Tibial nerve (tissue), 4 donors: ENCODE measurements at regions not wholly inside any gene's neighbourhood (a gene's known extent, or its start where the extent isn't known, plus 50 kb on each side); places are given as distances from the start of the nearest gene placed in this dataset.

Experiments
- DNase-seq, 2 donors: peaks; one replicate each; pipeline ENCODE4 v3.0.0-alpha.2; 2019; ENCODE audit warnings: low spot score in 2 of 2
- H3K27ac ChIP-seq, 4 donors: fragments of 200-600 bp; sonication (generic) in 3 of 4; one replicate each; pipeline ENCODE4 v1.5.1; 2017 to 2019; ENCODE audit warnings: mild to moderate bottlenecking in 1 of 4
- H3K27me3 ChIP-seq, 2 donors: fragments of 200-600 bp; sonication (generic) in 1 of 2; one replicate each; pipeline versions ENCODE4 v1.5.1 to v1.6.0; 2017 to 2019
- H3K36me3 ChIP-seq, 3 donors: fragments of 200-600 bp; sonication (generic); one replicate each; pipeline ENCODE4 v1.5.1; 2018 to 2019
- H3K4me1 ChIP-seq, 4 donors: fragments of 200-600 bp; sonication (generic) in 3 of 4; one replicate each; pipeline ENCODE4 v1.5.1; 2017 to 2019
- H3K4me3 ChIP-seq, 4 donors: fragments of 200-600 bp; sonication (generic) in 3 of 4; one replicate each; pipeline ENCODE4 v1.5.1; 2017 to 2019; ENCODE audit warnings: mild to moderate bottlenecking in 1 of 4, moderate library complexity in 1 of 4
- H3K9me3 ChIP-seq, 4 donors: fragments of 200-600 bp; sonication (generic) in 3 of 4; one replicate each; pipeline ENCODE4 v1.5.1; 2017 to 2019
- EP300 ChIP-seq, 2 donors: sonication (generic); formaldehyde crosslinking; IDR thresholded peaks; one replicate each; pipeline ENCODE4 v1.6.1; 2017; ENCODE audit warnings: antibody characterized with exemption in 2 of 2, mild to moderate bottlenecking in 1 of 2
- POLR2A ChIP-seq, 2 donors: fragments of 450-650 bp; IDR thresholded peaks; one replicate each; pipeline ENCODE4 v1.6.1; 2017; ENCODE audit warnings: antibody characterized with exemption in 2 of 2, mild to moderate bottlenecking in 2 of 2, moderate library complexity in 2 of 2
- WGBS, 2 donors: methylation state at CpG; one replicate each; pipeline ENCODE4 v1.1.5; 2018; 5-methylcytosine and 5-hydroxymethylcytosine counted together
- TF ChIP-seq, protein P1 (sequence below), 5 experiments: fragments of 200-600 bp in 3 of 5; fragments of 450-650 bp in 2 of 5; sonication (generic) in 3 of 5; IDR thresholded peaks; one replicate each; pipeline ENCODE4 v1.5.1; 2016 to 2019; ENCODE audit warnings: antibody characterized with exemption in 5 of 5, mild to moderate bottlenecking in 3 of 5, moderate library complexity in 2 of 5

DNA sequence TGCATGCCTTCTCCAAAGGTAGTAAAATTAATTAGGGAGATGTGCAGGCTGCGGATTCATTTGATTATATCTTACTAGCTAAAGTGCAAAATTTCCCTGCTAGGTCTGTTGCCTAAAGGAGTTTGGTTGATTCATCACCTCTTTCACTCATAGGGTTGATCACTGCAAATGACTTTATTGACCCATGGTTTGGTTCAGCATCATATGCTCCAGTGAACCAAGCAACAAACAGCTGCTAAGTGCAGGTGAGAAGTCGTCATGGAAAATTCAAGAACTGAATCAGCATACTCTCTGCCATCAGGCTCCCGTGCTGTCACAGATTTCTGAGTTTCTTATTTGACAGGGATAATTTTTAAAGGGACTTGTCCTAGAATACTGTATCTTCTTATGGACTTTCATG, 571.8 kb upstream of the CDH18 start:
- no peak for TF ChIP-seq POLR2A (IDR thresholded peaks at IDR 0.05)
- TF ChIP-seq, protein P1, sequence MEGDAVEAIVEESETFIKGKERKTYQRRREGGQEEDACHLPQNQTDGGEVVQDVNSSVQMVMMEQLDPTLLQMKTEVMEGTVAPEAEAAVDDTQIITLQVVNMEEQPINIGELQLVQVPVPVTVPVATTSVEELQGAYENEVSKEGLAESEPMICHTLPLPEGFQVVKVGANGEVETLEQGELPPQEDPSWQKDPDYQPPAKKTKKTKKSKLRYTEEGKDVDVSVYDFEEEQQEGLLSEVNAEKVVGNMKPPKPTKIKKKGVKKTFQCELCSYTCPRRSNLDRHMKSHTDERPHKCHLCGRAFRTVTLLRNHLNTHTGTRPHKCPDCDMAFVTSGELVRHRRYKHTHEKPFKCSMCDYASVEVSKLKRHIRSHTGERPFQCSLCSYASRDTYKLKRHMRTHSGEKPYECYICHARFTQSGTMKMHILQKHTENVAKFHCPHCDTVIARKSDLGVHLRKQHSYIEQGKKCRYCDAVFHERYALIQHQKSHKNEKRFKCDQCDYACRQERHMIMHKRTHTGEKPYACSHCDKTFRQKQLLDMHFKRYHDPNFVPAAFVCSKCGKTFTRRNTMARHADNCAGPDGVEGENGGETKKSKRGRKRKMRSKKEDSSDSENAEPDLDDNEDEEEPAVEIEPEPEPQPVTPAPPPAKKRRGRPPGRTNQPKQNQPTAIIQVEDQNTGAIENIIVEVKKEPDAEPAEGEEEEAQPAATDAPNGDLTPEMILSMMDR (IDR thresholded peaks at IDR 0.05), result no peak
- no peak for TF ChIP-seq EP300 (IDR thresholded peaks at IDR 0.05)
- 66 to 84% methylated on average over 3 of the region's 3 CpGs for WGBS, 2 donors
- DNase-seq, result no peak
- no peaks in the 10 kb centered on the region for H3K36me3 ChIP-seq
- no peak overlapping the region for H3K4me3 ChIP-seq
- no peaks in the 10 kb centered on the region for H3K27me3 ChIP-seq
- H3K9me3 ChIP-seq, result no peaks in the 10 kb centered on the region
- H3K27ac ChIP-seq, result no peak overlapping the region
- H3K4me1 ChIP-seq, result no peaks in the 10 kb centered on the region

DNA sequence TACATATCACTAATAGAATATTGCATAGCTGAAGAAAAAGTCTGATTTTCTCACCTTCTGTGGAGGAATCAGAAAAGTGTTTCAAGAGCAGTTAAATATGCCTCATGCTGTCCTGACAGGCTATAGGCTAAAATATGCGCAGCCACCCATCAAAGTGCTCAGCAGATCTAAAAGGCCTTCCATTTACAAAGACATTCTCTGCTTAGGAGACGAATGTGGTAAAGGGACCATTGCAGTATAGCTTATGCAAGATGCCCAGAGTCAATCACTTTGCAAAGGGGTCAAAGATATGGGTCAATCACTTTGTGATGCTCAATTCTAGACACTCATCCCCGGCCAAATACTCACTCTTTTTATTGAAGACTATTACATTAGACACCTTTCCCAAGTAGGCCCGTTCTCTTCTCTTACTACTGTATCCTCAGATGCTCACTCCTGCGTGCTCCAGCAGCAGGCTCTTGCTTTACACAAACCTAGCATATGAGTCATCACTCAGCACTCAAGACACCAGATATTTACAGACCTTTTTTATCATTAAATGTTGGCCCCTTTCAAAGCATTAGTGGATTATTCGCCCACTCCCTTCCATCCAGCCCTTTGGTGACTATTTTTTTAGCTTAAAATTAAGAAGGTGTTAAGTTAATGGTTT, 568.2 kb upstream of the CDH18 start:
- Histone ChIP-seq H3K36me3 (no peaks in the 10 kb centered on the region), H3K4me1 (no peaks in the 10 kb centered on the region), H3K27me3 (no peaks in the 10 kb centered on the region), H3K9me3 (no peaks in the 10 kb centered on the region), H3K4me3 (no peak overlapping the region), H3K27ac (no peak overlapping the region)
- 86 to 88% methylated on average over 6 of the region's 6 CpGs for WGBS, 2 donors
- no peak for DNase-seq
- TF ChIP-seq EP300 (IDR thresholded peaks at IDR 0.05) (no peak), POLR2A (IDR thresholded peaks at IDR 0.05) (no peak)
- TF ChIP-seq, protein P1 (IDR thresholded peaks at IDR 0.05), result no peak

DNA sequence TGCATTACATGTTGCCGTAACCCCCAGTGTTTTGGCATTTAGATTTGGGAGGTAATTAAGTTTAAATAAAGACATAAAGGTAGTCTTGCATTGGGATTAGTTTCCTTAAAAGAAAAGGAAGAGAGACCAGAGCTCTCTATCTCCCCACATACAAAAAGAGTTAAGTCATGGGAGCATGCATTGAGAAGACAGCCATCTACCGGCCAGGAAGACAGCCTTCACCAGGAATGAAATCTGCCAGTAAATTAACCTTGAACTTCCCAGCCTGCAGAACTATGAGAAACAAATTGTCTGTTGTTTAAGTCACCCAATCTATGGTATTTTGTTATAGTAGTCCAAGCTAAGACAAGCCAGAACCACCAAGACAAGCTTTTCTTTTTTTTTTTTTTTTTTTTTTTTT, 567.0 kb upstream of the CDH18 start:
- TF ChIP-seq POLR2A (IDR thresholded peaks at IDR 0.05) (no peak), EP300 (IDR thresholded peaks at IDR 0.05) (no peak)
- TF ChIP-seq, protein P1 (IDR thresholded peaks at IDR 0.05), result no peak
- H3K27me3 ChIP-seq, result no peaks in the 10 kb centered on the region

DNA sequence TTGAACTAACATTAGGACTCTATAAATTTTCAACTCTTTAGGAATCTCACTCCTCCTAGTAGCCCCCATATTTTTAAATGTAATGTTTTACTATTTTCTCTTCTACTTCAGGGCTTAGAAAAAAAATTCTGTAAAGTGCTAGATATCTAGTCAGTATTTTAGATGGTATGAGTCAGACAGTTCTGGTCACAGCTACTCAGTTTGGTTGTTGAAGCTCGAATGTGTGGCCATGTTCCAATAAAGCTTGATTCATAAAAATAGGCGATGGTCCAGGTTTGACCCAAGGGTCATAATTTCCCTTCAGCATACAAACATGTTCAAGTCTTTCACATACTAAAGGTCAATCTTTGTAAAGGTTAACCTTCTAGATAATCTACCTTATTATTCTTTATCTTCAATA, 566.0 kb upstream of the CDH18 start:
- Histone ChIP-seq H3K4me1 (no peaks in the 10 kb centered on the region), H3K27ac (no peak overlapping the region), H3K27me3 (no peaks in the 10 kb centered on the region), H3K9me3 (no peaks in the 10 kb centered on the region), H3K36me3 (no peaks in the 10 kb centered on the region), H3K4me3 (no peak overlapping the region)
- no peak for DNase-seq
- 35 to 41% methylated on average over 2 of the region's 2 CpGs for WGBS, 2 donors
- no peak for TF ChIP-seq EP300 (IDR thresholded peaks at IDR 0.05)
- TF ChIP-seq POLR2A (IDR thresholded peaks at IDR 0.05), result no peak
- TF ChIP-seq, protein P1 (IDR thresholded peaks at IDR 0.05), result no peak

More for the DNA sequence above, 567.0 kb upstream of the CDH18 start:
- Histone ChIP-seq H3K9me3 (no peaks in the 10 kb centered on the region), H3K36me3 (no peaks in the 10 kb centered on the region), H3K27ac (no peak overlapping the region), H3K4me3 (no peak overlapping the region), H3K4me1 (no peaks in the 10 kb centered on the region)
- no peak for DNase-seq
- WGBS, 2 donors, result 49 to 73% methylated on average over 2 of the region's 2 CpGs

DNA sequence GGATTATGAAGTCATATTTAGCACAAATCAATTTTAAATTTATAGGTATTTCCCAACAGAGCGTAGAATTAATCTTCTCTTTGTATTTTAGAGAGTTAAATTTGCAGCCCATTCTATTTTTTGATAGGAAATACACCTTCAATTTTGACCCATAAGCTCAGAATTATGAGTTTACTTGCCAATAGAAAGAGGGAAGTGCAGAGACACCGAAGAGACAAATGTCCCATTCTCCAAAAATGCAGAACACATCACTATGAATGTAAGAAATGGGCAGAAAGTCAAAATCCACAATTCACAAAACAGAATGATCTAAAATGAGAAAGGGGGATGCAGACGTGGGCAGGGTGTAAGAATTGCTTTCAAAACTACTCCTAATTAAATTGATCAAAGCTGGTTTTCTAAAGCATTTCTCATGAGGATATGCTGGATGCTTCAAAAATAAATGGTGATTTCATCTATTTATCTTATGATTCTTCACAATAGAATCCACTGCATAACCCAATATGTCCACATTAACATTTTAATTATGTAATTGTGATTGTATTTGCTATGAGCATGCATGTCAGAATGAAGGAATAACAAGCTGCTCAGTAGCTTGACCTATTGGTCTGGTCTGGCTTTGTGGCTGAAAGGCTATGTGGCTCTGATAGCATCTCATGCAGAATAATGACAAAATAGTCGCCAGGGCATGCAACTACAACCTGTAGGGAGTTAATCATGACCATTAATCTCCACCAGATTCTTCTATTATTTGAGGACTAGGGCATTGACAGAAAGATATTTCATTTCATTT, 550.1 kb upstream of the CDH18 start:
- DNase-seq, result no peak
- Histone ChIP-seq H3K27ac (no peak overlapping the region), H3K27me3 (no peaks in the 10 kb centered on the region), H3K4me1 (no peaks in the 10 kb centered on the region), H3K4me3 (no peak overlapping the region), H3K9me3 (peaks cover 0 to 6% (median 0%) of the 10 kb centered on the region in 4 donors), H3K36me3 (no peaks in the 10 kb centered on the region)
- 66 to 67% methylated on average over 4 of the region's 4 CpGs for WGBS, 2 donors
- TF ChIP-seq EP300 (IDR thresholded peaks at IDR 0.05), result no peak
- TF ChIP-seq, protein P1 (IDR thresholded peaks at IDR 0.05), result no peak
- no peak for TF ChIP-seq POLR2A (IDR thresholded peaks at IDR 0.05)
